ENCODE measurements at regions not wholly inside any gene's neighbourhood (a gene's known extent, or its start where the extent isn't known, plus 50 kb on each side); places are given as distances from the start of the nearest gene placed in this dataset.

DNA sequence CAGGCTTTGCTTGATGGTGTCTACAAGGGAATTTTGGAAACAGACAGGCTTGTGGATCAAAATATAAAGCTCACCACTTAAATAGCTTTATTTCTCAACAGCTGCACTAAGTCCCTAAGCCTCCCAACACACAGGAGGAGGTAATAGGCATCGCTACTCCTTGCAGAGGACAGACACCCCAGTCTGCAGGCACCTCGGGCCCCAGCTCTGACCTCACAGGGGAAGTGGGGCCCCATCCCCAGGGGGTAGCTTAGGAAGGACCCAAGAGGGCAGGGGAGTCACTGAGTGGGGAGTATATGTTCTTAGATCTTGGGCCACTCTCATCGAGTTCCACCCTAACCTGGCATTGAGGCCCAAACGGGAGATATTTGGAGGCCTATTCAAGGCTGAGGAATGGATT lies 66.7 kb upstream of the XPA start:
- no peak for TF ChIP-seq FOXP2 (optimal IDR thresholded peaks at IDR 0.05; ENCODE audit: borderline replicate concordance, extremely low read depth, extremely low read length, insufficient read depth)
- TF ChIP-seq POLR2AphosphoS5 (IDR thresholded peaks at IDR 0.05; ENCODE audit: low read depth, low read length), result no peak

DNA sequence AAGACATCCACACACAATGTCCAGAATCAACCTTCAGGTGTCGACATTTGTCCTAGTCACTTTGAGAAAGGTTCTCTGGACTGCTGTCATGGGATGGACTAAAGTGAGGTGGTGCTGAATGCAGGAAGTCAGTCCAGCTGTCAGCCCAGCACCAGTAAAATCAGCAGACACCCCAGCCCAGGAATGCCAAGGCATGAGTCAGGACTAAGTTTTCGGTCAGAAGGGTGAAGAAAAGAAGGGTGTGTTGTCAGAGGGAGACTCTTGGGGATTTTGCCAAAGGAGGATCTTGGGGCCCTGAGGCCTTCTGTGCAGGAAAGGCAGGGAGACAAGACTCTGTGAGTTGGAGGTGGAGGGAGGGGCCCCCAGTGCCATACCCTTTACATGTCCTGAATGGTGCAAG lies 69.0 kb upstream of the XPA start:
- TF ChIP-seq FOXP2 (optimal IDR thresholded peaks at IDR 0.05; ENCODE audit: borderline replicate concordance, extremely low read depth, extremely low read length, insufficient read depth) (no peak), TAF1 (IDR thresholded peaks at IDR 0.05; ENCODE audit: borderline replicate concordance, insufficient read depth, low read length) (no peak), SIN3A (IDR thresholded peaks at IDR 0.05; ENCODE audit: borderline replicate concordance, insufficient read depth, low read length) (no peak), POLR2AphosphoS5 (IDR thresholded peaks at IDR 0.05; ENCODE audit: low read depth, low read length) (no peak)
- TF ChIP-seq, protein P1, sequence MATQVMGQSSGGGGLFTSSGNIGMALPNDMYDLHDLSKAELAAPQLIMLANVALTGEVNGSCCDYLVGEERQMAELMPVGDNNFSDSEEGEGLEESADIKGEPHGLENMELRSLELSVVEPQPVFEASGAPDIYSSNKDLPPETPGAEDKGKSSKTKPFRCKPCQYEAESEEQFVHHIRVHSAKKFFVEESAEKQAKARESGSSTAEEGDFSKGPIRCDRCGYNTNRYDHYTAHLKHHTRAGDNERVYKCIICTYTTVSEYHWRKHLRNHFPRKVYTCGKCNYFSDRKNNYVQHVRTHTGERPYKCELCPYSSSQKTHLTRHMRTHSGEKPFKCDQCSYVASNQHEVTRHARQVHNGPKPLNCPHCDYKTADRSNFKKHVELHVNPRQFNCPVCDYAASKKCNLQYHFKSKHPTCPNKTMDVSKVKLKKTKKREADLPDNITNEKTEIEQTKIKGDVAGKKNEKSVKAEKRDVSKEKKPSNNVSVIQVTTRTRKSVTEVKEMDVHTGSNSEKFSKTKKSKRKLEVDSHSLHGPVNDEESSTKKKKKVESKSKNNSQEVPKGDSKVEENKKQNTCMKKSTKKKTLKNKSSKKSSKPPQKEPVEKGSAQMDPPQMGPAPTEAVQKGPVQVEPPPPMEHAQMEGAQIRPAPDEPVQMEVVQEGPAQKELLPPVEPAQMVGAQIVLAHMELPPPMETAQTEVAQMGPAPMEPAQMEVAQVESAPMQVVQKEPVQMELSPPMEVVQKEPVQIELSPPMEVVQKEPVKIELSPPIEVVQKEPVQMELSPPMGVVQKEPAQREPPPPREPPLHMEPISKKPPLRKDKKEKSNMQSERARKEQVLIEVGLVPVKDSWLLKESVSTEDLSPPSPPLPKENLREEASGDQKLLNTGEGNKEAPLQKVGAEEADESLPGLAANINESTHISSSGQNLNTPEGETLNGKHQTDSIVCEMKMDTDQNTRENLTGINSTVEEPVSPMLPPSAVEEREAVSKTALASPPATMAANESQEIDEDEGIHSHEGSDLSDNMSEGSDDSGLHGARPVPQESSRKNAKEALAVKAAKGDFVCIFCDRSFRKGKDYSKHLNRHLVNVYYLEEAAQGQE (IDR thresholded peaks at IDR 0.05; ENCODE audit: insufficient read depth in 1 of 2, low read depth in 2 of 2, low read length in 2 of 2), result no peak

DNA sequence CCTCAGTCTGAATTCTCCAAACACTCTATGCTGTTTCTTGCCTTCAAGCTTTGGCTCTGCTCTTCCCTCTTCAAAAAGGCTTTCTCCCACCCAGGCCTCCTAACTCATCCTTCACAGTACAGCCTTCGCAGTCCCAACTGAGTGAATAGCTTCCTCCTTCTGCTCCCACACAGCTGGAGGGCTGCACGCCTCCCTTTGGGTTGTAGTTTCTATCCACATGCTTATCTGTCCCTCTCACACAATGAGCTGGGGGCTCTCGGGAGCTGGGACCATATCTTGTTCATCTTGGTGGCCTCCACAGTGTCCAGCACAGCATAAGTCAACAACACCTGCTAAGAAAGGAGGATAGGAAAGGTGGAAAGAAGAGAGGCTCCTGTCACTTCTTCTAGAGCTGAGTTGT lies 69.5 kb upstream of the XPA start:
- TF ChIP-seq TAF1 (IDR thresholded peaks at IDR 0.05; ENCODE audit: borderline replicate concordance, insufficient read depth, low read length) (no peak), FOXP2 (optimal IDR thresholded peaks at IDR 0.05; ENCODE audit: borderline replicate concordance, extremely low read depth, extremely low read length, insufficient read depth) (no peak), SIN3A (IDR thresholded peaks at IDR 0.05; ENCODE audit: borderline replicate concordance, insufficient read depth, low read length) (no peak), POLR2AphosphoS5 (IDR thresholded peaks at IDR 0.05; ENCODE audit: low read depth, low read length) (no peak)
- TF ChIP-seq, protein P1 (IDR thresholded peaks at IDR 0.05; ENCODE audit: insufficient read depth in 1 of 2, low read depth in 2 of 2, low read length in 2 of 2), result no peak

- TF ChIP-seq, protein P1 (IDR thresholded peaks at IDR 0.05; ENCODE audit: insufficient read depth in 1 of 2, low read depth in 2 of 2, low read length in 2 of 2), result no peak
- TF ChIP-seq TAF1 (IDR thresholded peaks at IDR 0.05; ENCODE audit: borderline replicate concordance, insufficient read depth, low read length), result no peak
- no peak for TF ChIP-seq POLR2AphosphoS5 (IDR thresholded peaks at IDR 0.05; ENCODE audit: low read depth, low read length)
- no peak for TF ChIP-seq SIN3A (IDR thresholded peaks at IDR 0.05; ENCODE audit: borderline replicate concordance, insufficient read depth, low read length)
- TF ChIP-seq FOXP2 (optimal IDR thresholded peaks at IDR 0.05; ENCODE audit: borderline replicate concordance, extremely low read depth, extremely low read length, insufficient read depth), result no peak
Observed at GRCh38 chr9:97767891-97768290, 70.8 kb upstream of the XPA start.

- TF ChIP-seq POLR2AphosphoS5 (IDR thresholded peaks at IDR 0.05; ENCODE audit: low read depth, low read length) (no peak), SIN3A (IDR thresholded peaks at IDR 0.05; ENCODE audit: borderline replicate concordance, insufficient read depth, low read length) (no peak), FOXP2 (optimal IDR thresholded peaks at IDR 0.05; ENCODE audit: borderline replicate concordance, extremely low read depth, extremely low read length, insufficient read depth) (no peak), TAF1 (IDR thresholded peaks at IDR 0.05; ENCODE audit: borderline replicate concordance, insufficient read depth, low read length) (no peak)
- TF ChIP-seq, protein P1 (IDR thresholded peaks at IDR 0.05; ENCODE audit: insufficient read depth in 1 of 2, low read depth in 2 of 2, low read length in 2 of 2), result no peak
Observed at GRCh38 chr9:97768746-97769145, 71.6 kb upstream of the XPA start.

Data from PFSK-1 (cell line).